ENCODE measurements at regions not wholly inside any gene's neighbourhood (a gene's known extent, or its start where the extent isn't known, plus 50 kb on each side); places are given as distances from the start of the nearest gene placed in this dataset.

DNA sequence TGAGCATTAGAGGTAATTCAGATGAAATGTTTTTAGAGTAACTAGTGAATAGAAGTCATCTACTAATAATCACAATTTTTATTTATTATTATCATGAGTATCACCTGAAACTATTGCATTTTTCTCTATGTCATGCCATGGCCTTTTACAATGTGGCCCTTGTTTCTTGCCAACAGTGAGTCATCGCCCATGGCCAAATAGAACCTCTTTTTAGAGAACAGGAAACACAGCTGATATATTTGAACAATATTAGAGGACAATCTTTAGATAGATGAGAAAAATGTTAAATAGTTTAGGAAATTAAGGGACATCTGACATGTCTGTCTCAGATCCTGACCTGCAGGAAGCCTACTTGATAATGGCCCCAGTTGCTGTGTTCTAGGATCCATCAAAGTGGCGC, 1584.4 kb upstream of the GOT2 start:
- Histone ChIP-seq H3K36me3 (ENCODE audit: control insufficient read depth, low read length) (no peaks in the 10 kb centered on the region), H3F3A (ENCODE audit: control insufficient read depth, insufficient read depth) (no peaks in the 10 kb centered on the region), H3K4me3 (ENCODE audit: low read length) (no peak overlapping the region), H4K20me1 (ENCODE audit: control insufficient read depth, insufficient read depth, low read depth, low read length) (no peaks in the 10 kb centered on the region), H3K4me2 (ENCODE audit: low read length) (no peak overlapping the region), H3K9me3 (ENCODE audit: control insufficient read depth, insufficient read depth, low read length) (no peaks in the 10 kb centered on the region), H3K4me1 (ENCODE audit: control insufficient read depth, low read length) (no peaks in the 10 kb centered on the region), H3K27ac (ENCODE audit: low read depth, low read length) (no peak overlapping the region), H3K27me3 (ENCODE audit: control insufficient read depth, low read length) (no peaks in the 10 kb centered on the region), H3K79me2 (ENCODE audit: control insufficient read depth, low read length) (no peaks in the 10 kb centered on the region), H3K9me2 (replicated peaks; ENCODE audit: control insufficient read depth, low read length) (no peaks in the 10 kb centered on the region)
- no peak for TF ChIP-seq EZH2phosphoT487 (IDR thresholded peaks at IDR 0.05; ENCODE audit: borderline replicate concordance, low read length)
- TF ChIP-seq, protein P1, sequence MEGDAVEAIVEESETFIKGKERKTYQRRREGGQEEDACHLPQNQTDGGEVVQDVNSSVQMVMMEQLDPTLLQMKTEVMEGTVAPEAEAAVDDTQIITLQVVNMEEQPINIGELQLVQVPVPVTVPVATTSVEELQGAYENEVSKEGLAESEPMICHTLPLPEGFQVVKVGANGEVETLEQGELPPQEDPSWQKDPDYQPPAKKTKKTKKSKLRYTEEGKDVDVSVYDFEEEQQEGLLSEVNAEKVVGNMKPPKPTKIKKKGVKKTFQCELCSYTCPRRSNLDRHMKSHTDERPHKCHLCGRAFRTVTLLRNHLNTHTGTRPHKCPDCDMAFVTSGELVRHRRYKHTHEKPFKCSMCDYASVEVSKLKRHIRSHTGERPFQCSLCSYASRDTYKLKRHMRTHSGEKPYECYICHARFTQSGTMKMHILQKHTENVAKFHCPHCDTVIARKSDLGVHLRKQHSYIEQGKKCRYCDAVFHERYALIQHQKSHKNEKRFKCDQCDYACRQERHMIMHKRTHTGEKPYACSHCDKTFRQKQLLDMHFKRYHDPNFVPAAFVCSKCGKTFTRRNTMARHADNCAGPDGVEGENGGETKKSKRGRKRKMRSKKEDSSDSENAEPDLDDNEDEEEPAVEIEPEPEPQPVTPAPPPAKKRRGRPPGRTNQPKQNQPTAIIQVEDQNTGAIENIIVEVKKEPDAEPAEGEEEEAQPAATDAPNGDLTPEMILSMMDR (IDR thresholded peaks at IDR 0.05; ENCODE audit: low read depth, low read length, poor library complexity, severe bottlenecking): no peak

DNA sequence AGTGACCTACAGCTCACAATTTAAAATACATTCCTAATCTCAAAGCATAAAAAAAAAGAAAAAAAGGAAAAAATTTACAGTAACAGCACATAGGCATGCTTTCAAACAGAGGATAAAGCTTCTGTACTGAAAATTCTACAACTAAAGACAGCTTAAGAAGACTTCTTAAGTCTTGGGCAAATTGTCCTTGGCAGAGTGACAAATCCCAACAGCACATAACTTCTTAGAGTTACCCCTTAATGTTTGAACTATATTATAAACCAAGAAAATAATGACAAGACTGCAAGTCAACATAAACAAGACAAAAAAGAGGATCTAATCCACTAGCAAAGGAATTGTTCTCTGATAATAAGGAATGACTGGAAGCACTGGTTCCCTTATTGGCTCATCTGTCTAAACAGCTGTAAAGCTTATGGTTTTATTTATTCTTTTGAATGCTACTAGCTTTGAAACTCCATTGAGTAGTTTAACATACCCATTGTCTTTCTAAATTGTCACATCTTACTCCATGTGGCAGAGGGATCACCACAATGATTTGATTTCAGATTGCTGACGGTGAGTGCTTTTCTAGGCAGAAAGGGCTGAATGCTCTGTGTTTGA, 1576.8 kb upstream of the GOT2 start:
- TF ChIP-seq EZH2phosphoT487 (IDR thresholded peaks at IDR 0.05; ENCODE audit: borderline replicate concordance, low read length): no peak
- TF ChIP-seq, protein P1 (IDR thresholded peaks at IDR 0.05; ENCODE audit: low read depth, low read length, poor library complexity, severe bottlenecking): no peak
- H3K27me3 ChIP-seq (ENCODE audit: control insufficient read depth, low read length): no peaks in the 10 kb centered on the region
- no peaks in the 10 kb centered on the region for H3K9me3 ChIP-seq (ENCODE audit: control insufficient read depth, insufficient read depth, low read length)
- no peaks in the 10 kb centered on the region for H3K36me3 ChIP-seq (ENCODE audit: control insufficient read depth, low read length)
- no peaks in the 10 kb centered on the region for H3K4me1 ChIP-seq (ENCODE audit: control insufficient read depth, low read length)
- no peak overlapping the region for H3K27ac ChIP-seq (ENCODE audit: low read depth, low read length)
- H4K20me1 ChIP-seq (ENCODE audit: control insufficient read depth, insufficient read depth, low read depth, low read length): no peaks in the 10 kb centered on the region
- no peak overlapping the region for H3K4me3 ChIP-seq (ENCODE audit: low read length)
- H3K79me2 ChIP-seq (ENCODE audit: control insufficient read depth, low read length): no peaks in the 10 kb centered on the region
- H3K4me2 ChIP-seq (ENCODE audit: low read length): no peak overlapping the region
- no peaks in the 10 kb centered on the region for H3F3A ChIP-seq (ENCODE audit: control insufficient read depth, insufficient read depth)
- no peaks in the 10 kb centered on the region for H3K9me2 ChIP-seq (replicated peaks; ENCODE audit: control insufficient read depth, low read length)

DNA sequence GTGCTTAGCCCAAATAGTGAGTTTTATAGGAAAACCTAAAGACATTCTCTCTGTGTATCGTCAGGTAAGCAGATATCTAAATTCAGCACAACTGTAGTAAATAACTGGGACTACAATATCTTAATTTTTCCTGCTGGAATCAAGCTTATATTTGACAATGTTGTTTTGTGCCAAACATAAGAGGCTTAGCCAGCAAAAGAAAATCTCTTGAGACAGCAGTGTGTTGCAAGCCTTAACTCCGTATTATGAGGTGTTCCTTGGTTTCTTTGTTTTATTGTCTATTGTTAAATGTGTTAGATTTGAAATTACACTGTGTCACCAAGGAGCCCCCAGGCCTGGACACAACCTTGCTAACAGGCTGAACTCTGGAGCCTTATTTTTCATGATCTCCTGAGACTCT, 1570.6 kb upstream of the GOT2 start:
- no peaks in the 10 kb centered on the region for H3K79me2 ChIP-seq (ENCODE audit: control insufficient read depth, low read length)
- no peaks in the 10 kb centered on the region for H4K20me1 ChIP-seq (ENCODE audit: control insufficient read depth, insufficient read depth, low read depth, low read length)
- no peak overlapping the region for H3K27ac ChIP-seq (ENCODE audit: low read depth, low read length)
- H3K9me3 ChIP-seq (ENCODE audit: control insufficient read depth, insufficient read depth, low read length): no peaks in the 10 kb centered on the region
- H3K27me3 ChIP-seq (ENCODE audit: control insufficient read depth, low read length): no peaks in the 10 kb centered on the region
- H3K9me2 ChIP-seq (replicated peaks; ENCODE audit: control insufficient read depth, low read length): no peaks in the 10 kb centered on the region
- no peak overlapping the region for H3K4me2 ChIP-seq (ENCODE audit: low read length)
- no peak overlapping the region for H3K4me3 ChIP-seq (ENCODE audit: low read length)
- H3F3A ChIP-seq (ENCODE audit: control insufficient read depth, insufficient read depth): no peaks in the 10 kb centered on the region
- no peaks in the 10 kb centered on the region for H3K36me3 ChIP-seq (ENCODE audit: control insufficient read depth, low read length)
- H3K4me1 ChIP-seq (ENCODE audit: control insufficient read depth, low read length): no peaks in the 10 kb centered on the region
- TF ChIP-seq, protein P1 (IDR thresholded peaks at IDR 0.05; ENCODE audit: low read depth, low read length, poor library complexity, severe bottlenecking): no peak
- no peak for TF ChIP-seq EZH2phosphoT487 (IDR thresholded peaks at IDR 0.05; ENCODE audit: borderline replicate concordance, low read length)

Data from DOHH2 (cell line).